GM18507 (cell line): ENCODE measurements at regions not wholly inside any gene's neighbourhood (a gene's known extent, or its start where the extent isn't known, plus 50 kb on each side); places are given as distances from the start of the nearest gene placed in this dataset.

Source experiments
- DNase-seq: peaks from one replicate; pipeline ENCODE4 v3.0.0; 2011; ENCODE audit warnings: low read depth; ENCODE audit not compliant: insufficient read length; ENCODE audit errors: extremely low spot score
- FAIRE-seq: peaks from 2 replicates; lab custom pipeline; 2011; peaks lifted over from hg19 to GRCh38; lab: Jason Lieb, UNC

- no peak for DNase-seq
Measured at GRCh38 chr3:168455814-168456213, 360.1 kb upstream of the GOLIM4 start.

GRCh38 chr3:168453623-168454022 is 357.9 kb upstream of the GOLIM4 start:
- DNase-seq (no peak), FAIRE-seq (no peak)

More at GRCh38 chr3:168455814-168456213, 360.1 kb upstream of the GOLIM4 start:
- FAIRE-seq = no peak

GRCh38 chr3:168443965-168444364 is 348.2 kb upstream of the GOLIM4 start:
- FAIRE-seq = no peak
- DNase-seq = no peak

- FAIRE-seq (no peak), DNase-seq (no peak)
Measured at GRCh38 chr3:168442502-168442901, 346.8 kb upstream of the GOLIM4 start.

GRCh38 chr3:168436245-168436724 is 340.6 kb upstream of the GOLIM4 start:
- DNase-seq (no peak), FAIRE-seq (no peak)

- DNase-seq (no peak), FAIRE-seq (no peak)
Measured at GRCh38 chr3:168431491-168431890, 335.8 kb upstream of the GOLIM4 start.

GRCh38 chr3:168427835-168428475 is 332.2 kb upstream of the GOLIM4 start:
- FAIRE-seq (no peak), DNase-seq (no peak)

GRCh38 chr3:168427156-168427555 is 331.4 kb upstream of the GOLIM4 start:
- FAIRE-seq = no peak

GRCh38 chr3:168425936-168426595 is 330.3 kb upstream of the GOLIM4 start:
- DNase-seq (no peak), FAIRE-seq (no peak)

More at GRCh38 chr3:168427156-168427555, 331.4 kb upstream of the GOLIM4 start:
- DNase-seq = no peak

GRCh38 chr3:168424059-168424734 is 328.5 kb upstream of the GOLIM4 start:
- FAIRE-seq (no peak), DNase-seq (no peak)

- no peak for FAIRE-seq
Measured at GRCh38 chr3:168422843-168423242, 327.1 kb upstream of the GOLIM4 start.

GRCh38 chr3:168419091-168419490 is 323.4 kb upstream of the GOLIM4 start:
- DNase-seq (no peak), FAIRE-seq (no peak)

More at GRCh38 chr3:168422843-168423242, 327.1 kb upstream of the GOLIM4 start:
- no peak for DNase-seq

- FAIRE-seq = no peak
- no peak for DNase-seq
Measured at GRCh38 chr3:168417016-168417415, 321.3 kb upstream of the GOLIM4 start.

GRCh38 chr3:168416446-168416845 is 320.7 kb upstream of the GOLIM4 start:
- no peak for FAIRE-seq
- DNase-seq = no peak

- DNase-seq (no peak), FAIRE-seq (no peak)
Measured at GRCh38 chr3:168414149-168414548, 318.4 kb upstream of the GOLIM4 start.

GRCh38 chr3:168407381-168407780 is 311.7 kb upstream of the GOLIM4 start:
- no peak for FAIRE-seq
- no peak for DNase-seq

GRCh38 chr3:168405288-168405687 is 309.6 kb upstream of the GOLIM4 start:
- FAIRE-seq = no peak
- DNase-seq = no peak

GRCh38 chr3:168398371-168399025 is 302.8 kb upstream of the GOLIM4 start:
- no peak for DNase-seq
- no peak for FAIRE-seq

GRCh38 chr3:168396861-168397260 is 301.1 kb upstream of the GOLIM4 start:
- FAIRE-seq = no peak

GRCh38 chr3:168395551-168395950 is 299.8 kb upstream of the GOLIM4 start:
- no peak for FAIRE-seq
- DNase-seq = no peak

More at GRCh38 chr3:168396861-168397260, 301.1 kb upstream of the GOLIM4 start:
- no peak for DNase-seq
